GM18861 (cell line): ENCODE measurements at regions not wholly inside any gene's neighbourhood (a gene's known extent, or its start where the extent isn't known, plus 50 kb on each side); places are given as distances from the start of the nearest gene placed in this dataset.

Experiments
- ATAC-seq: cut with Tn5 transposase; IDR thresholded peaks from one replicate; pipeline ENCODE4 v1.9.1; 2021; ENCODE audit not compliant: unreplicated experiment

DNA sequence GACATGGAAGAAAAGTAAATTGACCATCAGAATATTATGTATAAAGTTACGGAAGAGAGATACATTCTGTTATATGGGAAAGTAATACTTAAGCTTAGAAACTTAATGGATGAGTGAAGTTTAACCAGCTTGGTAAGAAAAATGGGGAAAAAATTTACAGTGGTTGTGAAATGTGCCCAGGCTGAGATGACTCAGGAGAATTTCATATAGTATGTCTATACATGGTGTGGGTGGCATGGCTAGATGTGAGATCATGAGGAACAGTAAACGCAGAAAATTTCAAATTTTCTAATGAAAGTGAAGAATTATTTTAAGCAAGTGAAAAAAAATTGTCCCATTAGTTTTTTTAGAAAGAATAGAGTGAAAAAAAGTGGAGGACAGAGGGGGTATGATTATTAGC lies 552.5 kb upstream of the SORCS1 start:
- no peak for ATAC-seq

DNA sequence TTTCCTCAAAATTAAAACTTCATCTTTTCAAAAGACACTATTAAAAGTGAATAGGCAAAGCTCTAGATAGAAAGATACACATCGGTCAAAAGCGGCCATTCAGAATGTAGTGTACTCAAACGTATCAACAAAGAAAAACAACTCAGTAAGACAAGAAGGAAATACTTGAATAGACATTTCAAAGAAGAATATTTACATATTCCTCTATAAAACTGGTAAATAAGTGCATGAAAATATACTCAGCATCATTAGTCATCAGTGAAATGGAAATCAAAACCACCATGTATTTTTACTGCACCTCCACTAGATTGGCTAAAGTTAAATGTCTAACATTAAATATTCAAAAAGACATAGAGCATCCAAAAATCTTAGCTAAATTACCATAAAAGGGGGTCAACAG lies 551.1 kb upstream of the SORCS1 start:
- ATAC-seq = no peak

DNA sequence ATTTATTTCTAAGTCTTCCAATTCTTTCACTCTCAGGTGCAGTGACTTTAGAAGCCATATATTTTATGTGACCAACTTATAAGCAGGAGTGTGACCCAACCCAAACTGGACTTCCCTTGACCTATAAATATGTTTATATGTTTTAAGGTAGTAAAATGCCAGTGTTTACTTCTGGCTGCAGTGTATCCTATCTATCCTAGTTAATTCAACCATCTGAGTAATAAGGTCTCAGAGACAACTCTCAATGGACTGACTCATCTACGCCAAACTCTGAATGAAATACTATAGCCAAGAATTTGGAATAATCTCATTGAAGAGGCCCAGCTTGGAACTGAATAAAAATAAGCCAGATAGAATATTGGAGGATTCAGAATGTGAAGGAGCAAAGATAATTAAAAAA lies 544.5 kb upstream of the SORCS1 start:
- ATAC-seq = no peak

DNA sequence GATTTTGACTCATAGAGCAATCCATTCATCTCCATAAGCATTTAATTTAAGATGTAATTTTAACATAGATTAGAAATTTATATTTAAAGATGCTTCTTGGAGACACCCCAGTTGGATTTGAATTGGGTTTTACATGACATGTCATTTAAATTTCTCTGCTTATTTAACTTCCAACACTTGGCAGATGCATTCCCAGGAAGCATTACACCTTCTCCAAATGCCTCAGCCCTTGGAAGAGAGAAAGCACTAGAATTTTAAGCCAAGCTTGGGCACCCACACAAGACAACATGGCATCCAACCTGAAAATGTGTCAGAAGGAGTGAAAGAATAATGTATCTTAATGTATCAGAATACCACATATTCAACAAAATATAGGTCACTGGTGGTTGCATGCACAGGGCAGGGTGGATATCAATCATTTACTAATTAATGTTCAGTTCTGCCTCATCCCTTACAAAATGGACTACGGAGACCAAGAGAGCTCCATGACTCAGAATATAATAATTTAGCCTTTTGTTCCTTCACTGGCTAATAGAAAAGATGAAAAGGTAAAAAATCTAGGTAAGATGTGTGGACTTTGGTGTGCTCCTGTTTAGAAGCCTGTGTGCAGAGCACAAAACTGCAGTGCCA lies 541.7 kb upstream of the SORCS1 start:
- no peak for ATAC-seq

DNA sequence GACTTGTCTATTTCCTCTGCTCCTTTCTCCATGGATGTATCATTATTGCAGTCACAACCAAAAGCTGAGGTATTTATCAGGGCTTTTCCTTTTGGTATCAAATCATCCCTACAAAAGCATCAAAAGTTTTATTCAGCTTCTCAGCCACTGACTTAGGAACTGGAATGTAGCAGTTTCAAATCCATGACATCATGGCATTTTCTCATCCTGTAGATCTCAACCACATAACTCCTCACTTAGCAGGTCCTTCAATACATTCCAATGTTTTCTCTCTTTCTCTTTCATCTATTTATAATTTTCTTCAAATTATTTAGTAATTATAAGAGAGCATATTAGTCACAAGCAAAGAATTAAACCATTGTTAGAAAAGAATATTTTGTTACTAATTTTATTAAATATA lies 537.4 kb upstream of the SORCS1 start:
- no peak for ATAC-seq

GRCh38 chr10:107692072-107692471 lies 527.6 kb upstream of the SORCS1 start:
- no peak for ATAC-seq

DNA sequence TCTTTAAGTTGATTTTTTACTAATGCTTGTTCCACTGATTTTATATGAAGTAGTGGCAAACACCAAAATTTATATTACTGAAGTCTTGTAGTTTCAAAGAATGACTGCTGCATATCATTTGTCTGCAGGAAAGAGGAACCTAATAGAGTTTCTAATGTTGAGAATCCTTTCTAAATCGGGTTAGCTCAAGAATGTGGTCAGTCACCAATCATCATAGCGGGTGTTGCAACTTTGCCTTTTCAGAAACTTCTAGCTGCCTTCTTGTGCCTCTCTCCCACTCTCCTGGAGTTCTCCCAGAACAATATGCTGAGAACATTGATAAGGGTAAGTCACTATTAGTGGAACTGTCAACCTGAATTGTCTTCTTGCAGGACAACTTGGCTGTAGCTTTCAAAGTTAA lies 524.8 kb upstream of the SORCS1 start:
- ATAC-seq = no peak

DNA sequence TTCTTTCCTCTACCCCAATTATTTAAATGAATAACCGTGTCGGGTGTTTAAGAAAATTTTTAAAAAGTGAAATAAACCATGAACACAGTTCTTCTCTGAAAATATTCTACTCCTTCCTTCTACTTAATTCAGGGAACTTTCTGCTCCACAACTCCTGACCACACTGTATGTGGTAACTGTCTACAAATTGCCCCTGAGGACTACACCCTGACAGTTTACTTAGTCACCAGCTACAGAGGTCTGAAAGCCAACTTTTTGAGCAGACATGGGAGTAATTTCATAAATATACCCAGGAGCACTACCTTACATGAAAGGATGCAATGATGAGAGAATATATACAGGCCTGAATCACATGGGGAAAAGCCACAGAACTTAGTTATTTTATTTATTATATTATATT lies 523.2 kb upstream of the SORCS1 start:
- no peak for ATAC-seq

- ATAC-seq = peak; percentile 64
These were observed 521.6 kb upstream of the SORCS1 start for GRCh38 chr10:107686095-107686494.

DNA sequence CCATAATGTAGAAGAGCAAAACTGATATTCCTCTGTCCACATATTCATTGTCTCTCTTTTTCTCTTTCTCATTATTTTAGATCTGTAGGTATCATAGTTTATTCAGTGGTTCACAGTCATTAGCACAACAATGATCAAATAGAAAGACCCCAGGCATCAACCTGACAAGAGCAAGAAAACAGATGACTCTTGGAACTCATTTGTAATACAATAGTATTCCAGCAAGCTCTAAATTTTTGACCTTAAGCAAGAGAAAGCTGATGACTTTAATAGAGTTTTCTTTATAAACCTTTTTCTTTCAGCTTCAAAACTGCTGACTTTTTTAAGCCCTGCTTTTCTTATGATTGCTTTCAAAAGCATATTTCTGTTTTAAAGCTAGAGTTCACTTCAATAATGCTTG lies 507.5 kb upstream of the SORCS1 start:
- ATAC-seq = no peak

- no peak for ATAC-seq
These were observed 501.7 kb upstream of the SORCS1 start for GRCh38 chr10:107666214-107666613.

DNA sequence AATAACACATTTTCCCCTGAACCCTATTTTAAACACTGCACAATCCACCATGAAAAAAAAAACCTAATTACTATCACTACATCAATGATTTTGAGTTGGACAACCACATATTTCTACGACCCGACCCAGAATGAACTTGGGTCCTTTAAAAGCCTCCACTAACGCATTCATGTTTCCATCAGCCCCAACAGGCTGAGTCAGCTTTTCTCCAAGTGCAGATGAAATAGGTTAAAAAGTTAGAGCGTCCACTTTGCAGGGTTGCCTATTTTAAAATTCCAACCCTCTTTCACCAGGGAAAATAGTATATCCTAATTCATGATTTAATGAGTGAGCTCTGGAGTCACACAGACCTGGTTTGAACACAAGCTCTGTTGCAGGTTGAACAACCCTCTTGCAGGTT lies 501.0 kb upstream of the SORCS1 start:
- ATAC-seq = no peak

DNA sequence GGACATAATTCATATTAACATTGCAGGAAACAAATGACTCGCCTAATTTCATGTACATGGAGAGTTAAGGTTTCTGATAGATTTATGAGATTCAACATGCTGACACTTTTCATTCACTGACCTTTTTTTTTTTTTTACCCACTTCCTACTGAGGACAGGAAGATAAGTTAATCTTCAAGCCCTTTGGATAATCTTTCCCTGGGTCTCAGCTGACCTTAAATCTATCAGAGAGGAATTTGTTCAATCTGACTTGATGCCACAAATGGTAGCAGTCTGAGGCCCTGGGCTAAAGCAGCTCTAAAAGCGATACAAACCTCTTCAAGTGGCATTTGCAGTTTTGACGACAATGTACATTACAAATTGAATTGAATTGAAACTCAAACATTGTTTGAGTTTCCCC lies 493.3 kb upstream of the SORCS1 start:
- ATAC-seq = no peak

DNA sequence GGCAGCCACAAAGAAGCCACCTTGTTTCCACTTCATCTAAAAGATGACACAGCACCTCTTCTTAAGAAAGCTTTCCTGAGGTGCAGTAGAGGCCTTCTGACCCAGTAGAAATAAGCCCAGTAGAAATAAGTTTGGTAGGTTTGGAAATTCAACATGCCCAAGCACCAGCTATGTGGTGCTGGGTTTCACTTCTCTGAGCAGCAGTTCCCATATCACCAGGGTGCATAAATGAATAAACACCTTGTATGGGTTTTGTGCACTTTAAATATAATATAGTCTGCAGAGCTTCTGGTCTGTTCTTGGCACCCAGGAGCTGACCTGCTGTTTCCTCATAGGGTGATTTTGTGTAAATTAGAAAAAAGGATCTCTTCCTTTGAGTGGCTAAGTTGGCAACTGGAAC lies 492.4 kb upstream of the SORCS1 start:
- ATAC-seq = no peak

DNA sequence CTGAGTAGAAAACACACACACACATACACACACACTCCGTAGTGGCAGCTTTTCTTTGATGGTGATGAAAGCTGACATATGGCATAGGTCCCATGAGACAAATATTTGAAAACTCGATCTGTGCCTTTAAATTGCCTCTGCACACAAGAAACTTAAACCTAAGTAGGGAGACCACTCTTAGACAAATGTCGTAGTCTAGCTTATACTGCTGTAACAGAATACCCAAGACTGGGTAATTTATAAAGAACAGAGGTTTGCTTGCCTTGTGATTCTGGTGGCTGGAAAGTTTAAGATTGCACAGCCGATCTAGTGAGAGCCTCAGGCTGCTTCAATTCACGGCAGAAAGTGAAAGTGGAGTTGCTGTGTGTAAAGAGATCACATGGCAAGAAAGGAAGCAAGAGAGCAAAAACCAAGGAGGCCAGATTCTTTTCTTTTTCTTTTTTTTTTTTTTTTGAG lies 489.4 kb upstream of the SORCS1 start:
- ATAC-seq = peak; percentile 65

GRCh38 chr10:107650939-107651338 lies 486.4 kb upstream of the SORCS1 start:
- ATAC-seq = no peak

- no peak for ATAC-seq
These were observed 484.7 kb upstream of the SORCS1 start for GRCh38 chr10:107649249-107649648.

- ATAC-seq = no peak
These were observed 483.0 kb upstream of the SORCS1 start for GRCh38 chr10:107647462-107647861.

DNA sequence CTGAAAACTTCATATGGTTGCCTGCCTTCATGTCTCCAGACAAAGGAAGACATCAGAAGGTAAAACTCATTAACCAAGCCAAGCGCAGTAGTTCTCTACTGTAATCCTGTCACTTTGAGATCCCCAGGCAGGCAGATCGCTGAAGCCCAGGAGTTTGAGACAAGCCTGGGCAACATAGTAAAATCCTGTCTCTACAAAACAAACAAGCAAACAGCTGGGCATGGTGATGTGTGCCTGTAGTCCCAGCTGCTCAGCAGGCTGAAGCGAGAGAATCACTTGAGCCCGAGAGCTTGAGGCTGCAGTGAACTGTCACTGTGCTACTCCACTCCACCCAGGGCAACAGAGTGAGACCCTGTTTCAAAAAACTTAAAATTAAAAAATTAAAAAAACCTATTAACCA lies 467.4 kb upstream of the SORCS1 start:
- no peak for ATAC-seq

DNA sequence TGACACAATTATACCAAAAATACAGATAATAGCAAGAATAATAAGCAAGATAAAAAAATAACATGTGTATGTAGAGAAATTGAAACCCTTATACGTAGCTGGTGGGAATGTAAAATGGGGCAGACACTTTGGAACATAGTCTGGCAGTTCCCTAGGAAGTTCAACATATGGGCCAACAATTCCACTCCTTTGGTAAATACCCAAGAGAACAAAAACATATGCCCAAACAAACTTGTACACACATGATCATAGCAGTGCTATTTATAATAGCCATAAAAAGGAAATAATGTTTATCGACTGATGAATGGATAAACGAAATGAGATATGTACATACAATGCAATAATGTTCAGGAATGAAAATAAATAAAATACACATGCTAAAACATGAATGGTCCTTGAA lies 462.4 kb upstream of the SORCS1 start:
- ATAC-seq = no peak

GRCh38 chr10:107623292-107623691 lies 458.8 kb upstream of the SORCS1 start:
- no peak for ATAC-seq

GRCh38 chr10:107619139-107619538 lies 454.6 kb upstream of the SORCS1 start:
- ATAC-seq = no peak

GRCh38 chr10:107618504-107618994 lies 454.0 kb upstream of the SORCS1 start:
- ATAC-seq = no peak
